Bone marrow (tissue), 2 donors: ENCODE measurements at regions not wholly inside any gene's neighbourhood (a gene's known extent, or its start where the extent isn't known, plus 50 kb on each side); places are given as distances from the start of the nearest gene placed in this dataset.

Experiments used
- DNase-seq, 2 donors: peaks; one replicate each; lab custom pipeline; 2025; lab: John Stamatoyannopoulos, UW

- DNase-seq: no peak
Observed at GRCh38 chr12:124674937-124675336, 107.5 kb upstream of the NCOR2 start.

- DNase-seq: no peak
Observed at GRCh38 chr12:124673801-124674617, 106.6 kb upstream of the NCOR2 start.

- peak; percentile 8 to 90 for DNase-seq
Observed at GRCh38 chr12:124669271-124669721, 101.9 kb upstream of the NCOR2 start.

- no peak for DNase-seq
Observed at GRCh38 chr12:124668602-124669001, 101.2 kb upstream of the NCOR2 start.

- no peak for DNase-seq
Observed at GRCh38 chr12:124667506-124668326, 100.3 kb upstream of the NCOR2 start.

- DNase-seq: no peak
Observed at GRCh38 chr12:124666722-124667259, 99.4 kb upstream of the NCOR2 start.

GRCh38 chr12:124665511-124665910, 98.1 kb upstream of the NCOR2 start:
- DNase-seq: no peak

GRCh38 chr12:124664395-124665111, 97.1 kb upstream of the NCOR2 start:
- DNase-seq: no peak

GRCh38 chr12:124663771-124664366, 96.5 kb upstream of the NCOR2 start:
- no peak for DNase-seq

GRCh38 chr12:124663206-124663605, 95.8 kb upstream of the NCOR2 start:
- no peak for DNase-seq

- no peak for DNase-seq
Observed at GRCh38 chr12:124661341-124661740, 93.9 kb upstream of the NCOR2 start.

- DNase-seq: no peak
Observed at GRCh38 chr12:124660851-124661250, 93.4 kb upstream of the NCOR2 start.

GRCh38 chr12:124658806-124659402, 91.5 kb upstream of the NCOR2 start:
- DNase-seq: no peak

GRCh38 chr12:124658302-124658701, 90.9 kb upstream of the NCOR2 start:
- DNase-seq: no peak

- no peak for DNase-seq
Observed at GRCh38 chr12:124656947-124657434, 89.6 kb upstream of the NCOR2 start.

- peak; percentile 38 to 51 for DNase-seq
Observed at GRCh38 chr12:124655698-124656516, 88.5 kb upstream of the NCOR2 start.

GRCh38 chr12:124655048-124655697, 87.8 kb upstream of the NCOR2 start:
- DNase-seq: no peak

- no peak for DNase-seq
Observed at GRCh38 chr12:124654666-124655047, 87.2 kb upstream of the NCOR2 start.

- DNase-seq: peak; percentile 37 to 41
Observed at GRCh38 chr12:124653169-124653931, 85.9 kb upstream of the NCOR2 start.
